Caki2 (cell line): ENCODE measurements at regions not wholly inside any gene's neighbourhood (a gene's known extent, or its start where the extent isn't known, plus 50 kb on each side); places are given as distances from the start of the nearest gene placed in this dataset.

Source experiments
- DNase-seq: peaks from one replicate; pipeline ENCODE4 v3.0.0-alpha.2; 2015; ENCODE audit warnings: low read depth
- in situ Hi-C: cut with HindIII; loops from 2 replicates; pipeline ENCODE4 v1.10.0; 2016; ENCODE audit warnings: low sequenced_read_pairs, low pct_unique_long_range_greater_than_20kb, mixed read lengths

DNA sequence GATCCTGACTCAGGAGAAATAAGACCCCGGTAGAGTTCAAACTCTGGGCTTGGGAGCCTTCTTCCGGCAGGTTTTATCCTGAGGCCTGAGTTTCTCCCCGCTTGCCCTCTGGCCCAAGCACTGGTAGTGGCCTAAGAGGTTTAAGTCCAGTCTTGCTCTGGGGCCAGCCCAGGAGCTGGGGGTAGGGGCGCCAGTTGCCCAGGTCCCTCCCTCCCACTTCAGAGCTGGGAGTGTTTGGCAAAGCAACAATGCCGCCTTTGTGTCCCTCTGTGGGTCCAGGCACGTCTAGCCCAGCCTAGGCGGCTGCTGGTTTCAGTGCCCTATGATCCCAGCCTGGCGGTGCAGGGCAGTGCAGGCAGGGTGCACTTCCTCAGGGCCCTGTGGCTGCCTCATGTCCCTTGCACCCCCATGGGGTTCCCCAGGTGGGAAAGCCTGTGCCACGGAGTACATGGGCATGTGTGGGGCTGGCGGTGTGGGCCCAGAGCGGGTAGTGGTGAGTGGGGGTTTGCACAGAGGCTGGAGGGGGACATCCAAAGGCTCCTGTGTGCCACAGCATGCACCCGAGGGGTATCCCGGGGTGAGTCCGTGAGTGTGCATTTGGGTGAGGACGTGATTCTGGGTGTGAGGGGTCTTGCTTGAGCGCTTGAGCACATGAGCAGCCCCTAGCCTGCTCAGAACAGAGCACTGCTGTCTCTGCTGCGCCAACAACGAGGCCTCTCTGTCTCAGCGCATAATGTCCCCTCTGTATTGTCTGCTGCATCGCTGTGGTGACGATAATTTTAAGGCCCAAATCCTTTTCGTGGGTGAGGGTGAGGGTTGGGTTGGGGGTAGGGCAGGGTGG lies 61.7 kb upstream of the PSD2 start:
- in situ Hi-C loops, result no loop called here
- peak; percentile 41 for DNase-seq

DNA sequence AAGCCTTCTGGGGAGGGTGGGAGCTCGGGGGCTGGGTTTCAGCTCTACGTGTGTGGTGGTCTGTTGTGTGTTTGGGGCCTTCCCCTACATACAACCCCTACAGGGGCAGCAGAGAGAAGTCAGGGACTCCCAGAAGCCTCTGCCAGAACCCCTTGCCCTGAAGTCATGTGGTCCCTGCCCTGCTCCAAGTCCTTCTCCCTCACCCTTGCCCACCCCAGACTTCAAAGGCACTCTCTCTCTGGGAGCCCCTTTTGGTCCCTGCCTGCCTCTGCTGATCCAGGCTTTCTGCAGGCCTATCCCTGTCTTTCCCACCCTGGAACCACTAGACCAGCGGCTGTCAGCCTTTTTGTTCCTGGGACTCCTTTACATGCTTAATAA lies 61.1 kb upstream of the PSD2 start:
- DNase-seq, result no peak
- in situ Hi-C loops, result no loop called here

DNA sequence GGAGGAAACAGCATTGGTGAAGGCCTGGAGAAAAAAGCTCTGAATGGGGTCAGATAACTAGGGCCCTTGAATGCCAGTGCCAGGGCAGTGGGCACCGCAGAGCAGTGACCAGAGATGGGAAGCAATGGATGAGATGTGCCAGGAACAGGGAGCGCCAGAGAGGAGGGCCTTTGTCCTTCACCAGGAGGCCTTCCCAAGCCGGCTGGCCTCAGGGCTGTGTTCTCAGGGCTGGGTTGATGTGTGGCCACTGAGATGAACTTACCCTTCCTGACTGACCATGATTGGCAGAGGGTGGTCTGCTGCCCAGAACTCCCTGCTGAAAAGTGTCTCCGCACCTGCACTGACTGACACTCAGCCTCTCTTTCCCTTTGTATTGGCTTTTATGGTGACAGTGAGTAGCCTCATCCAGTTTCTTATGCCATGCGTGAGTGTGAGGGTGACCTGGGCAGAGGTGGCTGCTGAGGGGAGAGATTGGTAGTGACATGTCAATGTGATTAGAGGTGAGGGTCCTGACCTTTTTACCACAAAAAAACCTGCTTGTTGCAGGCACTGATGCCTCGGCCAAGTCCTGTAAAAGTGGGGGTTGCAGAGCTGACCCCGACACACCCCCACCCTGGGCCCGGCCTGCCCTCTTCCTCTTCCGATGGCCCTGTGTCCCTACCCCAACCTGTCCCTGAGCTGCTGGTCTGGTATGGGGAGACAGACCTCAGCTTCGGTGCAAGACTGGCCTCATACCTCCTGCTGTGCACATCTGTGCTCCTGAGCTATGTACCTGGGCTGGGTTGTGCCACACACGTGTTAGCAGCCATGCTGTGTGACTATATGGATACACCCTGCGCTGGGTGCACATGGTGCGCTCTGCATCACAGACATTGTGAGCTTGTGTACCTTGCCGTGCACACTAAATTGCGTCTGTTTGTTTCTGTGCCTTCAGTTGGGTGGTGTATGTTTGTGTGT lies 57.1 kb upstream of the PSD2 start:
- in situ Hi-C loops, result no loop called here
- DNase-seq, result no peak

DNA sequence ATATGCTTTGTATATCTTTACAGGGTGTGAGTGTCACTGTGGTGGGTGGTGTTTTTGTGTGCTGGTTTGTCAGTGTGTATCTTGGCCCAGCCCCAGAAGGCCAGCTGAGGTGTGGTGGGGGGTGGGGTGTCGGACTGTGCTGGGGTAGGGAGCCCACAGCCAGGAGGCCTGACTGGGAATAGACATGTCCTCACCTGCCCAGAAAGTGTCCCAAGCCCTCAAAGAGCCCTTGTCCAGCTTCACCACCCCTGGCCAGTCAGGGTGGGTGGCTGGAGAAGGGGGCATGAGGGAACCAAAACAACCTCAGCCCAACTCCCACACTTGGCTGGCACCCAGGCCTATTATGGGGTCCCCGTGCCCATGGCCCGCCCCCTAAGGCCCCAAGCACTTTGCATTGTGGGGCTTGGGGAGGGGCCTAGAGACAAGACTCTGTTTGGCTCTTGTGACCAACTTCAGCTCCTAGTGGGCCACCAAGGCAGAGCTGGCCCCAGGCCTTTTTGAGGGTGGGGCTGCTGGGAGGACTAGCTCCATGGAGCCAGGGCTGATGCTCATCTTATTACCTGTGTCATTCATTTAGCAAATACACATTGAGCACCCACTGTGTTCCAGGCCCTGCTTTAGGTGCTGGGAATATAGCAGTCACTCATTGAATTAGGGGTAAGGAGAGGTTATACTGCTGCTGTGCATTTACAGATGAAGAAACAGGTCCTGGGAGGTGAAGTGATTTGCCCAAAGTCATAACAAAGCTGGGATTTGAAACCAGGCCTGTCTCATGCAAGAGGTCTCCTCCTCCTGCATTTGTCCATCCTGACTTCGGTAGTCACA lies 56.2 kb upstream of the PSD2 start:
- in situ Hi-C loops, result no loop called here
- DNase-seq, result no peak

DNA sequence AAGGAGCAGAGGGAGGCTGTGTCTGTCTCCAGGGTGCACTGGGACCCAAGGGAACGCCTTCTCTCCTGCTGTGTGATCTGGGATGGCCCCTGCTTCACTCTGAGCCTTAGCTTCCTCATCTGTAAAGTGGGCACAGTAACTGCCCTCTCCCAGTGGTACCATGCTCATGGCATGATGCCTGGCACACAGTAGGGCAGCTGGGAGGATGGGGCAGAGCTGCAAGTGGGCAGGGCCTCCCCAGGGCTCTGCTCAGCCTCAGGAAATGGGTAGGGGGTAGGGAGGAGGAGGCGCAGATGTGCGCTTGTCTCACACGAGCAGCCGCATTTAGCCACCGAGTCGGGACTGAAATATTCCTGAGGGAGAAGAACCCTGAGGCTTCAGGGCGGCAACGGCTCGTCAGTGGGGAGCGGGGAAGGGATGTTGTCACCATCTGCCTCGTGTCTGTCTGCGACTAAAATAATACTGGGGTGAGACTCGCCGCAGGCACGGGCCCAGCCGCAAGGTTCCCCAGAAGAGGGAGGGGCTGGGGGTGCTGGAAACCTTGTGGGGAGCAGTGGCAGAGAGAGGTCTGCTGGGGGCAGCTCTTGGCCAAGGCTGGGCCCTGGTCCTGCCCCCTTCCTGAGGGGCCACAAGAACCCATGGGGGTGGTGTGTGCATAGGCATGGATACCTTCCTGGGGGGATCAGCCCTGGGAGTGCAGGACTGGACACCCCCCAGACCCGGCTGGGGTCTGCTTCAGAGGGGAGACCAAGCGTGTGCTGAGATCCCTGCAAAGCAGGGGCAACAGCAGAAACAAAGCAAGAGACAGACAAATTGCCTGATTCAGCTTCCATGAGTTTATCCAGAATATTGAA lies 55.2 kb upstream of the PSD2 start:
- DNase-seq, result no peak
- in situ Hi-C loops, result no loop called here

DNA sequence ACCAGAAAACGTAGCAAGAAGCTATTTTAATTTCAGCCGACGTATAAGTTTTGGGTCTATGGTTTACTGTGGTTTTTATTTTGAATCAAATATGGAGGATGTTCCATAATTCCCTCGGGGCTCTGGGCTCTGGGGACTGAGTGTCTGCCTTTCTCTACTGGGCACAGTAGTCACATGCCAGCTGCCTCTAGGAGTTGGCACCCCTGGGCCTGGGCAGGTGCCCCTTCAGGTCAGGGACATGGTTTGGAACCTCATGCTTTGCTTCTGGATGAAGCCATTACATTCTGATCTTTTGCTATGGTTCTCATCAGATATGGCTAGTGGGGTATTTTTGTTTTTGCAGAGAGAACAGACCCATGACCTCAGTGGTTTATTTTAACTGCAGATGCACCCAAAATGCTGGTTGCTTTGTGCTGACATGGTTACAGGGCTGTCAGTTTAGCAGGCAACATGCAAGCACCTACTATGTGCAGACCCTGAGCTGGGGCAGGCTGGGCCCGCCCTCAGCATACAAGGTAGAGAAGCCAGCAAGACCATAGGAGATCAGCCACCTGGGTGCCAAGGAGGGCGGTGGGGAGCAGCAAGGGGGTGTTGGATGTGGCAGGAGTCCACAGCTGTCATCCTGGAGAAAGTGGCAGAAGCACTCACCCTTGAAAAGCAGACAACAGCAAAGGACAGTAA lies 54.5 kb upstream of the PSD2 start:
- in situ Hi-C loops, result no loop called here
- DNase-seq, result no peak

DNA sequence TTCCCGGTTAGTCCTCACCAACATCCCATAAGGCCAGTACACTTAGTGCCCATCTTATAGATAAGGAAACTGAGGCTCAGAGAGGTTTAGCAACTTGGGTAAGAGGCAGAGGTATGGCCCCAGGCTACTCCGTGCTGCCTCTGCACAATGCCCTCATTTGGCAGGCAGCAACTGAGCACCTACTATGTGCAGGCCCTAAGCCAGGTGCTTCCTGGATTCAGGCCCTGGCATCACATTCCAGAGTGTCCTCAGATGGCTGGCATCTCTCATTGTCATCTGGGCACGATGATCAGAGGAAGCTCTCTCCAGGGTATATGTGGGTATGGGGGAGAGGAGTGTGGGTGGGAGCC lies 53.8 kb upstream of the PSD2 start:
- in situ Hi-C loops, result no loop called here
- DNase-seq, result no peak

DNA sequence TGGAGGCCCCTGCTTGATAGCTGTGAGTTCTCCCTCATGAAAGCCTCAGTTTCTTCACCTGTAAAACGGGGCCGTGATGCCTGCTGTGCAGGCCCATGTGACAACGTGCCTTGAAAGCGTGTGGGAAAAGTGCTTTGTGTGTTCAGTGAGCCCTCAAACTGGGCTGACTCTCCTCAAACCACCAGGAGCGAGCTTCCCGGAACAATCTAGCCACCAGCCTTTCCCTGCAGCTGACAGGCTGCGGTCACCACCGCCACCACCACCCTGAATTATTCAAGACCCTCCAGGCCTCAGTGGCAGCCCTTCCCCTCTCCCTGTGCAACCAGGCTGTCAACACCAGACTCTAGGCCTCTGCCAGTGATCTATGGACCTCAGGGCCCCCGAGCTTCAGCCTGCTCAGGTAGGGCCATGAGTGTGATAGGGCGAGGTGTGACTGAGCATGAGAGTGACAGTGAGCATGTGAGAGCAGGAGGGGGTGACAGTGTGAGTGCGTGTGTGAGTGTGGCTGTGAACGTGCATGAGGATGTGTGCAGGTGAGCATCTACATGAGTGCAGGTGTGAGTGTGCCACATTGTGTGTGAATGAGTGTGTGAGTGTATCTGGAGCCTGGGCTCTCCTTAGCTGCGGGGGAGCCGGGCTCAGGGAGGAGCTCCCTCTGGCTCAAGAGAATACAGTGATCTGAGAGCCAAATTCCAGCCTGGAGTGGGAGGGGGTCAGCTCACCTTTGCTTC lies 53.3 kb upstream of the PSD2 start:
- no peak for DNase-seq
- in situ Hi-C loops, result no loop called here

DNA sequence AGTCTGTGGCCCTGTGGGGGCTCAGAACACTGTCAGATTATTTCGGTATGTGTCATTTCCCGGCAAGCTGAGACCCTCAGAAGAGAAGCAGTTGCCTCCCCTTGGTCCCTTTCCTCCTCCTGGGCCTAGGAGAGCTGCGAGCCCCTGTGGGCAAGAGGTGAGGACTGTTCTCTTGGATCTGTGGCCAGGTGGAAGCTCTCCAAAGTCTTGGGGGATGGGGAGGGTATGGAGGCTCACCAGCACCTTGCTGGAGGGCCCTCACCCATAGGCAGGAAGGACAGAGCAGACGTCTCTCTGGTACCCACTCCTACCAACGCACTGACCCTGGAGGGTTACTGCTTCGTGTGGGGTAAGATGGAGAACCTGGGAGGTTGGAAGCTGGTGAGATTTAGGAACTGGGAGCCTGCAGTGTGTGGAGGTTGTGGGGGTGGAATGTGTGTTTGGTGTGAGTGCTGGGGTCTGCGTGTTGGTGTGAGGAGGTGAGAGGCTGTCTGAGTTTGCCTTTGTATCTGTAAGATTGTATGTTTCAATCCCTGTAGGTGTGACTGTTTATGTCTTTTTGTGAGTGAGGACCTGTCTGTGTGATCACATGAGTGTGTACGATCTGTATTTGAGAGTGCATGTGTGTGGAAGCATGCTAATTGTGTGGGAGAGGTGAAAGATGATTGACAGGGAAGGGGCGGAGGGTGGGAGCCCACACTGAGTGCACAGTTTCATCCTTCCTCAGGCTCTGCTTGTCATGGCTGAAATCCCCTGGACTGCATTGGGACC lies 52.4 kb upstream of the PSD2 start:
- no peak for DNase-seq
- in situ Hi-C loops, result no loop called here

DNA sequence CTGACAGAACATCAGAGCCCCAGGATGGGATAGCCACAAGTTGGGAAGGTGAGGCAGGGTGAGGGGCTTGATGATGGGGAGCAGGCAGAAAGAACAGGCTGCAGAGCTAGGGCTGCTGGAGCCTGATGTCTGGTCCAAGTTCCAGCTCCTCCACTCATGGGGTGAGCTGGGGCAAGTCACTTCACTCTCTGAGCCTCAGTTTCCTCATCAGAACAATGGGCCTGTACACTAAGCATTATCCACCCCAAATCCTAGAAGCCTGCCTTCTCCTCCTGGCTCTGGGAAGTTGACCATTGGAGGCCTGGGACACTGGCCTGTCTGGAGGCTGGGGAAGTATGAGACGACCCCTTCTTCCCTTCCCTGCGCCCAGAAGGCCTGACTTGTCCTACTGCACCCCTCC lies 51.8 kb upstream of the PSD2 start:
- in situ Hi-C loops, result no loop called here
- no peak for DNase-seq

DNA sequence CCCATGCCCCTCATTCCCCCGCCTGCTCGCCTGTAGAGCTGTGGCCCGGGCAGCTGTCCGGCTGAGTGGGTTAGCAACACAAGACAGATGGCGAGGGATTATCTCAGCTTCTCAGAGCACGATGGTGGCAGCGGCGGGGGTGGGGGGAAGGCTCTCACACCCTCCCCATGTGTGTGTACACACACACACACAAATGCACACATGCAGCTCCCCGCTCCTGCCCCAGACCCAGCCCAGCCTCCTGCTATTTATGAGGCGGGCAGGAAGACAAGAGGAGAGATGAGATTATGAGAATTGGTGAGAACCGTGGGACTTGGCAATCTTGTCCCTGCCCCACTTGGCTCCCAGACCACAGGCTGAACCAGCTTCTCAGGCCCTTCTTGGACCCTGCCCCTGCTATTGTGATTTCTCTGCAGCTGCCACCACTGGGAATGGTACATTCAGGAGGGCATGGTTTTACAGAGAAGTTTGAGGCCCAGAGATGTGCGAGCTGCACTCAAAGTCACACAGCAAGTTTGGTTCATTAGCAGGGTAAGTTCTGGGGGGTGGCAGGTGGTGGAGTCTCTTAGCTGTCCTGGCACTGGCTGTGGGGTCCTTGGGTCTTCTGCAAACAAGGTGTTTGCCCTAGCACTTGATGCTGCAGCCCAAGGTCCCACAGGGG lies 51.0 kb upstream of the PSD2 start:
- in situ Hi-C loops, result no loop called here
- no peak for DNase-seq

DNA sequence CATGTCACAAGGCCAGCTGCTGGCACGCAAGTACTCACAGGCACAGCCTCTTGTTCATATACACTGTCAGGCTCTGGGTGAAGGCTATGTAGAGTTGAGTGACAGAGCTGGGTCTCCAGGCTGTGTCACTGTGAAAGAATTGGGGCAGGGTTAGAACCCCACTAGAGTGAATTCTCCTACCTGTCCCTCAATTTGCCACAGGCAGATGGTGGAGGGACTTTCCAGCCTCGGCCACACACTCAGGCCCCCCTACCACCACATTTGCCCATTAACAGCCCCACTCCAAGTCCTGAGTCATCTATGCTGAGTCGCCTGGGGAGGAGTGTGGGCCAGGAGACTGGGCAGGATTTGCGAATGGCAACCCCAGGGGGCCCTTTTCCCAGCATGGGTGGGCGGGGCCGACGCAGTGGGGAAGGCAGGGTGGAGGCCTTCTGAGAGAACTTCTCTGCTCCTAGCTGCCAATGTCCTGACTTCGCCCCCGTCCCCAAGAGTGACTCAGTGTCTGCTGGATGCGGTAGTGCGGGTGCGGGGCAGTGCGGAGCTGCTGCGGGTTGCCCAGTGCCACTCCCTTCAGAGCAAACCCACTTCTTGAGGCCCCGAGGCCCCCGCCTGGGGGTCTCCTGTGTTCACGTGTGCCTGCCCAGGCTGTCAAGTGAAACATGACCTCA lies 50.3 kb upstream of the PSD2 start:
- peak; percentile 96 for DNase-seq
- in situ Hi-C loops, result no loop called here

DNA sequence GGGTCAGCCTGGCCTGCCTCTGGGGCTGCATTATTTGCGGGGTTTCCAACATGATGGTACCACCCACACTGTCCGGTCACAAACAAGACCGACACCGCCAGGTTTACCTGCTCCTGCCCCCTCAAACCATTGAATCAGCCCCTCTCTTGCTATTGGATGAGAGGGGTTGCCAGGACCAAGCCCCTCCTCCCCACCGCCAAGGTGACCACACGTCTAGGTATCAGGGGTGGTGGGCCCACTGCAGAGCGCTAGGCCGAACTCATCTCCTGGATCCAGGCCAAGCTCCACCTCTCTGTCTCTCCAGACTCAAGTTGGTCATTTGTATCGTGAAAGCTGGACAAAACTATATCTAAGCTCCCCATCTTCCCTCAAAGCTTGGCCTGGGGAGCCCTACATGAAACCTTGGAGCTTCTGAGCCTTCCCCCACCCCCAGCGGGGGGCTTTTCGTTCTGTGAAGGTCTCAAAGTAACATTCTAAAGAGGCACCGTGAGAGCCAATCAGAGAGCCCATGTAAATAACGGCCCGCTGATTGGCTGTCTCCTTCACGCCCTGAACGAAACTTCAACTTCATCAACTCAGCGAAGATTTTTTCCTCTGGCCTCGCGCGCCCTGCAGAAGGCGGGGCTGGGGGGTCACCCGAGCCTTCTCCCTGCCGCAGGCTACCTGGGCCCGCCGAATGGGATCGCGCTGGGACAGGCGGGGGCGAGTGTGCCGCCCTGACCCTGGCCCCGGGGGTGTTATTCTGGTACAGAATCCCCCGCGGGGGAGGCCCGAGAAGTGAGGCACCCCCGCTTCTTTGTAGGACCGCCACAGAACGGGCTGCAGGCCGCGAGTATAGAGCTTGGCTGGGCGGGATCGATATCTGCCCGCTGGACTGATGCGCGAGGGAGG lies 49.6 kb upstream of the PSD2 start:
- in situ Hi-C loops, result no loop called here
- DNase-seq, result peak; percentile 91
